ENCODE measurements at regions not wholly inside any gene's neighbourhood (a gene's known extent, or its start where the extent isn't known, plus 50 kb on each side); places are given as distances from the start of the nearest gene placed in this dataset.

- no peaks in the 10 kb centered on the region for H3K9me3 ChIP-seq
- DNase-seq (ENCODE audit: low read depth in 1 of 2, low spot score in 1 of 2) (no peak), FAIRE-seq (no peak), ATAC-seq (no peak)
- CTCF ChIA-PET: no interaction called here
- 70% methylated on average over 7 of the region's 7 CpGs for WGBS (ENCODE audit: missing lambda C conversion rate)
- H3K4me2 ChIP-seq: no peak overlapping the region
- no peak overlapping the region for H3K27ac ChIP-seq
- TF ChIP-seq ESRRA (IDR thresholded peaks at IDR 0.05; ENCODE audit: borderline replicate concordance, low read length): no peak
- no peak for TF ChIP-seq MAZ (IDR thresholded peaks at IDR 0.05; ENCODE audit: borderline replicate concordance, low read depth, low read length)
- no peak for TF ChIP-seq HES2 (IDR thresholded peaks at IDR 0.05)
- TF ChIP-seq POLR2AphosphoS2 (conservative IDR thresholded peaks at IDR 0.05; ENCODE audit: low read length): no peak
- no peak for TF ChIP-seq CTCF (IDR thresholded peaks at IDR 0.05)
- TF ChIP-seq HOXB5 (CRISPR knock-in tag; IDR thresholded peaks at IDR 0.05): no peak
- TF ChIP-seq FOXS1 (CRISPR knock-in tag; IDR thresholded peaks at IDR 0.05): no peak
- POLR2A ChIA-PET: no interaction called here
- no peak overlapping the region for H3K4me3 ChIP-seq
- peaks cover 8% of the 10 kb centered on the region; the same call in 2 of the 3 replicates for H3K4me1 ChIP-seq
Measured at GRCh38 chr6:40719671-40720374, 132.7 kb upstream of the LRFN2 start.

GRCh38 chr6:40718401-40718800 lies 131.2 kb upstream of the LRFN2 start:
- POLR2A ChIA-PET: no interaction called here

More at GRCh38 chr6:40718401-40718800, 131.2 kb upstream of the LRFN2 start:
- Histone ChIP-seq H3K4me2 (no peak overlapping the region), H3K27ac (no peak overlapping the region), H3K4me3 (no peak overlapping the region), H3K9me3 (no peaks in the 10 kb centered on the region), H3K4me1 (peaks cover 13% of the 10 kb centered on the region; the same call in 2 of the 3 replicates)
- 45% methylated on average over 1 of the region's 1 CpG for WGBS (ENCODE audit: missing lambda C conversion rate)
- no peak for FAIRE-seq
- no peak for ATAC-seq
- no peak for TF ChIP-seq ESRRA (IDR thresholded peaks at IDR 0.05; ENCODE audit: borderline replicate concordance, low read length)
- no peak for TF ChIP-seq CBX2 (IDR thresholded peaks at IDR 0.05; ENCODE audit: borderline replicate concordance, low read depth)
- TF ChIP-seq HDAC2 (IDR thresholded peaks at IDR 0.05): no peak
- no peak for TF ChIP-seq MAFK (IDR thresholded peaks at IDR 0.05; ENCODE audit: partially characterized antibody)
- no peak for TF ChIP-seq E2F6 (IDR thresholded peaks at IDR 0.05; ENCODE audit: borderline replicate concordance, low read depth)
- no peak for TF ChIP-seq NPAS2 (CRISPR knock-in tag; IDR thresholded peaks at IDR 0.05; ENCODE audit: borderline replicate concordance)
- TF ChIP-seq PBX3 (IDR thresholded peaks at IDR 0.05): no peak
- no peak for TF ChIP-seq HMGXB4 (CRISPR knock-in tag; IDR thresholded peaks at IDR 0.05; ENCODE audit: borderline replicate concordance)
- no peak for TF ChIP-seq GATA3 (IDR thresholded peaks at IDR 0.05; ENCODE audit: borderline replicate concordance)
- no peak for TF ChIP-seq ZSCAN20 (CRISPR knock-in tag; IDR thresholded peaks at IDR 0.05)
- TF ChIP-seq RCOR1 (IDR thresholded peaks at IDR 0.05; ENCODE audit: low read depth, low read length): no peak
- TF ChIP-seq RNF2 (IDR thresholded peaks at IDR 0.05; ENCODE audit: borderline replicate concordance, low read depth): no peak
- TF ChIP-seq CBX8 (IDR thresholded peaks at IDR 0.05): no peak
- TF ChIP-seq CTCF (IDR thresholded peaks at IDR 0.05): no peak
- TF ChIP-seq BHLHE40 (IDR thresholded peaks at IDR 0.05; ENCODE audit: low read depth, low read length): no peak
- TF ChIP-seq PHF8 (IDR thresholded peaks at IDR 0.05; ENCODE audit: borderline replicate concordance, low read depth): no peak
- no peak for TF ChIP-seq TFCP2L1 (CRISPR knock-in tag; IDR thresholded peaks at IDR 0.05)
- no peak for TF ChIP-seq POLR2A (IDR thresholded peaks at IDR 0.05; ENCODE audit: low read length)
- TF ChIP-seq HEYL (CRISPR knock-in tag; IDR thresholded peaks at IDR 0.05): no peak
- no peak for DNase-seq (ENCODE audit: low read depth in 1 of 2, low spot score in 1 of 2)
- CTCF ChIA-PET: no interaction called here
